Thymus (tissue), 11 donors: ENCODE measurements at regions not wholly inside any gene's neighbourhood (a gene's known extent, or its start where the extent isn't known, plus 50 kb on each side); places are given as distances from the start of the nearest gene placed in this dataset.

Experiments
- DNase-seq, 9 donors: peaks; one replicate each; pipeline ENCODE4 v3.0.0-alpha.2; 2013; ENCODE audit warnings: low spot score in 9 of 9, low read depth in 6 of 9, missing footprints in 1 of 9
- H3K27ac ChIP-seq, 2 donors: one replicate each; pipeline ENCODE4 v1.5.1; 2013; ENCODE audit warnings: control low read depth in 1 of 2, low read depth in 1 of 2, low read length in 1 of 2, mild to moderate bottlenecking in 1 of 2, moderate library complexity in 1 of 2
- H3K27me3 ChIP-seq, 2 donors: one replicate each; pipeline ENCODE4 v1.5.1; 2013; ENCODE audit warnings: low read length in 1 of 2; ENCODE audit not compliant: control insufficient read depth in 2 of 2, insufficient read depth in 1 of 2
- H3K36me3 ChIP-seq, 2 donors: one replicate each; pipeline ENCODE4 v1.5.1; 2013; ENCODE audit warnings: low read length in 1 of 2, mild to moderate bottlenecking in 1 of 2, moderate library complexity in 1 of 2; ENCODE audit not compliant: control insufficient read depth in 2 of 2, insufficient read depth in 2 of 2
- H3K4me1 ChIP-seq, 2 donors: one replicate each; pipeline ENCODE4 v1.5.1; 2013; ENCODE audit warnings: low read length in 2 of 2; ENCODE audit not compliant: control insufficient read depth in 2 of 2, insufficient read depth in 2 of 2
- H3K4me3 ChIP-seq, 2 donors: one replicate each; pipeline ENCODE4 v1.5.1; 2013; ENCODE audit warnings: low read length in 2 of 2, control low read depth in 1 of 2, mild to moderate bottlenecking in 1 of 2
- H3K9me3 ChIP-seq, 2 donors: one replicate each; pipeline ENCODE4 v1.5.1; 2013; ENCODE audit warnings: low read length in 1 of 2, mild to moderate bottlenecking in 1 of 2; ENCODE audit not compliant: control insufficient read depth in 2 of 2, insufficient read depth in 1 of 2
- WGBS: extraction: QIAGEN DNeasy Blood & Tissue Kit; methylation state at CpG from one replicate; pipeline ENCODE4 v1.1.7; 2013; 5-methylcytosine and 5-hydroxymethylcytosine counted together
- donor health status: healthy.

DNA sequence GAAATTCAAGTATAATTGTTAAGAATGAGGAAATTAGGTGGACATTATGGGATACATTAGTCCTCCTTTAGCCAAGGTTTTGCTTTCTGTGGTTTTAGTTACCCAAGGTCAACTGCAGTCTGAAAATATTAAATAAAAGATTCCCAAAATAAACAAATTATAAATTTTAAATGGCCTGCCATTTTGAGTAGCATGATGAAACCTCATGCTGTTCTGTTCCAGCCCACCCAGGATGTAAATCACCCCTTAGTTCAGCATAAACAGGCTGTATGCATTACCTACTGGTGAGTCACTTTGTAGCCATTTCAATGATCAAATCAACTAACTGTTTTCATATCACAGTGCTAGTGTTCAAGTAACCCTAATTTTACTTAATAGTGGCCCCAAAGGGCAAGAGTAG lies 132.5 kb upstream of the LYPLAL1 start:
- H3K4me3 ChIP-seq, result no peak overlapping the region
- no peaks in the 10 kb centered on the region for H3K4me1 ChIP-seq
- H3K36me3 ChIP-seq, result no peaks in the 10 kb centered on the region
- no peaks in the 10 kb centered on the region for H3K9me3 ChIP-seq
- no peak for DNase-seq
- H3K27me3 ChIP-seq, result no peaks in the 10 kb centered on the region
- no peak overlapping the region for H3K27ac ChIP-seq

GRCh38 chr1:219041818-219042217 lies 131.9 kb upstream of the LYPLAL1 start:
- no peaks in the 10 kb centered on the region for H3K4me1 ChIP-seq
- no peaks in the 10 kb centered on the region for H3K36me3 ChIP-seq
- 0% methylated on average over 1 of the region's 1 CpG for WGBS
- H3K4me3 ChIP-seq, result no peak overlapping the region
- no peaks in the 10 kb centered on the region for H3K9me3 ChIP-seq
- DNase-seq, result no peak
- no peaks in the 10 kb centered on the region for H3K27me3 ChIP-seq
- no peak overlapping the region for H3K27ac ChIP-seq

GRCh38 chr1:219042769-219043168 lies 130.9 kb upstream of the LYPLAL1 start:
- Histone ChIP-seq H3K4me1 (no peaks in the 10 kb centered on the region), H3K27me3 (no peaks in the 10 kb centered on the region), H3K27ac (no peak overlapping the region), H3K9me3 (no peaks in the 10 kb centered on the region), H3K36me3 (no peaks in the 10 kb centered on the region), H3K4me3 (no peak overlapping the region)
- 41% methylated on average over 2 of the region's 2 CpGs for WGBS
- no peak for DNase-seq

DNA sequence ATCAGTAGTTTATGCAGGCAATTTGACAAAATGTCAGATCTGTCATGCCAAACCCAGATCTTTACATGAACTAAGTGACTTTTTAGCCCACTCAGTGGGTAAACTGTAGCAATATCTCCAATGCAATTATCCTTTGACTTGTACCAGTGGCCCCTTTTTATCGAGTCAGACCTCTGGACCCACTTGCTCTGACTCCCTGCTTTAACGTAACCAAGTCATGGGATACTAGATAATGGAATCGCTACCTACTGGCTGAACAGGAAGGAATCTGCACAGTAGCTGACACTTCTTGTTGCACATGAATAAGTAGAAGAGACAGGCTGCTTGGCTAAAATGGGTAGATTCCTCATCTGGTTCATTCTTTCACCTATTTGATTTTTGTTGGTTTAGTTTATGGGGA lies 128.4 kb upstream of the LYPLAL1 start:
- H3K4me3 ChIP-seq, result no peak overlapping the region
- no peak overlapping the region for H3K27ac ChIP-seq
- H3K9me3 ChIP-seq, result no peaks in the 10 kb centered on the region
- DNase-seq, result no peak
- no peaks in the 10 kb centered on the region for H3K36me3 ChIP-seq
- H3K4me1 ChIP-seq, result no peaks in the 10 kb centered on the region
- H3K27me3 ChIP-seq, result no peaks in the 10 kb centered on the region
- 96% methylated on average over 3 of the region's 3 CpGs for WGBS

GRCh38 chr1:219049501-219049900 lies 124.2 kb upstream of the LYPLAL1 start:
- Histone ChIP-seq H3K36me3 (no peaks in the 10 kb centered on the region), H3K9me3 (no peaks in the 10 kb centered on the region), H3K27ac (no peak overlapping the region), H3K27me3 (no peaks in the 10 kb centered on the region), H3K4me1 (no peaks in the 10 kb centered on the region), H3K4me3 (no peak overlapping the region)
- WGBS, result 90% methylated on average over 4 of the region's 4 CpGs
- DNase-seq, result no peak

DNA sequence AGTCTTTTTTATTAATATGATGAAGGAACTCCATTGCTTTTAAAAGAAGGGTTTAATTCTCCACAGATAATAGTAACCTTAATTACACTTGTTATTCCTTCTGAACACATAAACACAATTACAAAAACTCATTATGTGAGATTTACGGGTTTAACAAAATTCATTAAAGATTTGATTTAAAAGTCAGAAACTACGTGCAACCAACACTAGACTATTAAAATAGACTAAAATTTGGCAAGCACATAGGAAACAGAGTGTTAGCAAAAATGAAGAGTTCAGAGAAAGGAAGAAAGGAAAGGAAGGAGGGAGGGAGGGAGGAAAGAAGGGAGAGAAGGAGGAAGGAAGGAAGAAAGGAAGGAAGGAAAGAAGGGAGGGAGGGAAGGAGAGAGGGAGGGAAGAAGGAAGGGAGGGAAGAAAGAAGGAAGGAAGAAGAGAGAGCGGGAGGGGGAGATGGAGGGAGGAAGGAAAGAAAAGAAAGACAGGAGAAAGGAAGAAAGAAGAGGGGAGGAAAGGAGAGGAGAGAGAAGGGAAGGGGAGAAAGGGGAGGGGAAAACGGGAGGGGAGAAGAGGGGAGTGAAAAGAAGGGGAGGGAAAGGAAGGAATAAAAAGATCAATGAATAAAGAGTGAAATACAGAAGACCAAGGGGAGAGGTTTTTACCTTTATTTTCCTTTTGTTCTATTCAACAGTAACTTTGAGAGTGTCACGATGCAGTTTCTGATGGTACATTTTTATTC lies 123.4 kb upstream of the LYPLAL1 start:
- no peaks in the 10 kb centered on the region for H3K27me3 ChIP-seq
- H3K4me1 ChIP-seq, result no peaks in the 10 kb centered on the region

DNA sequence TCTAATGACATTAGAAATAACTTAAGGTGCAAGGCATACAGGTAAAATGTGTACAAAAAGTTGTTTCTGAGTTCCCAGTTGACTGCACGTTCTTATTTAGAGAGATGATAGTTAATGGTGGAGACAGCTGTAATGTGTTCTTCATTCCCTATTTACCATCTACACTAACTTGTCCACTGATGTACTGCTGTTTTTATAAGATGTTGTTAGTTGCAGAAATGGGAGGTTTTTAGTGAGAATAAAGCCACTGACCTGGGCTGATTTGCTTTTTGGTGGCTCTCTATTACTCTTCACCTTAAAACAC lies 122.9 kb upstream of the LYPLAL1 start:
- Histone ChIP-seq H3K9me3 (no peaks in the 10 kb centered on the region), H3K4me1 (no peaks in the 10 kb centered on the region), H3K4me3 (no peak overlapping the region), H3K36me3 (no peaks in the 10 kb centered on the region), H3K27ac (no peak overlapping the region), H3K27me3 (no peaks in the 10 kb centered on the region)
- WGBS, result 0% methylated on average over 1 of the region's 1 CpG
- no peak for DNase-seq

More for the DNA sequence above, 123.4 kb upstream of the LYPLAL1 start:
- Histone ChIP-seq H3K4me3 (no peak overlapping the region), H3K36me3 (no peaks in the 10 kb centered on the region), H3K27ac (no peak overlapping the region), H3K9me3 (no peaks in the 10 kb centered on the region)
- WGBS, result 88% methylated on average over 5 of the region's 5 CpGs
- DNase-seq, result no peak

- 66% methylated on average over 4 of the region's 4 CpGs for WGBS
- no peak overlapping the region for H3K27ac ChIP-seq
Measured at GRCh38 chr1:219051547-219051946, 122.1 kb upstream of the LYPLAL1 start.

DNA sequence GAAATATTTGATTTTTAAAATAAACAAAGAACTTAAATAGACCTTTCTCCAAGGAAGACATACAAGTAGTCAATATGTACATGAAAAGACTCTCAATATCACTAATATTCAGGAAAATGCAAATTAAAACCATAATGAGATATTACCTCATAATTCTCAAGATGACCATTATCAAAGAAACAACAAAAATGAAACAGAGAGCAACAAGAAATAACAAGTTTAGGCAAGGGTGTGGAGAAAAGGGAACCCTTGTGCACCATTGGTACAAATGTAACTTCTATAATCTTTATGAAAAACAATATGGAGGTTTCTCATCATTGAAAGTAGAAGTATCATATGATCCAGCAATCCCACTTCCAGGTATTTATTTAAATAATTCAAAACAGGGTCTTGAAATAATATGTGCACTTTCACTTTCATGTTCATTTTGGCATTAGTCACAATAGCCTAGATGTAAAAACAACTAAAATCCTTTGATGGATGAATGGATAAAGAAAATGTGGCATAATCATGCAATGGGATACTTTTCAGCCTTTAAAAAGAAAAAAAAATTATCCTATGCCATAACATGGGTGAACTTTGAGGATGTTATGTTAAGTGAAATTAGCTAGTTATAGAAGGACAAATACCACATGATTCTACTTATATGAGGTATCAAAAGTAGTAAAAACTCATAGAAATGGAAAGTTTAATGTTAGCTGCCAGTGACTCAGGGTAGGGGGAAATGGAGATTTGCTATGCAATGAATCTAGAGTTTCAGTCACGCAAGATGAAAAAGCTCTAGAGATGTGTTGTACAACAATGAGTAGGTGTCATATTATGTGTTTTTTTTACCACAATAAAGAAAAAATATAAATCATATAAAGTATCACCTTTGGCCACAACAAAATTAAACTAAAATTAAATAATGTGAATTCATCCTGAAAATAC lies 114.5 kb upstream of the LYPLAL1 start:
- no peaks in the 10 kb centered on the region for H3K36me3 ChIP-seq
- no peaks in the 10 kb centered on the region for H3K27me3 ChIP-seq
- 91% methylated on average over 1 of the region's 1 CpG for WGBS
- H3K27ac ChIP-seq, result no peak overlapping the region
- DNase-seq, result no peak
- H3K9me3 ChIP-seq, result no peaks in the 10 kb centered on the region
- no peaks in the 10 kb centered on the region for H3K4me1 ChIP-seq
- no peak overlapping the region for H3K4me3 ChIP-seq

More at GRCh38 chr1:219051547-219051946, 122.1 kb upstream of the LYPLAL1 start:
- no peak for DNase-seq
- Histone ChIP-seq H3K36me3 (no peaks in the 10 kb centered on the region), H3K4me3 (no peak overlapping the region), H3K9me3 (no peaks in the 10 kb centered on the region), H3K27me3 (no peaks in the 10 kb centered on the region), H3K4me1 (no peaks in the 10 kb centered on the region)
